ENCODE measurements at regions not wholly inside any gene's neighbourhood (a gene's known extent, or its start where the extent isn't known, plus 50 kb on each side); places are given as distances from the start of the nearest gene placed in this dataset.

GRCh38 chr20:11452326-11452725 is 465.4 kb upstream of the BTBD3 start:
- H3K27ac ChIP-seq, result no peak overlapping the region
- TF ChIP-seq EP300 (IDR thresholded peaks at IDR 0.05) (no peak), POLR2AphosphoS5 (IDR thresholded peaks at IDR 0.05) (no peak), POLR2A (IDR thresholded peaks at IDR 0.05) (no peak), CTCF (IDR thresholded peaks at IDR 0.05) (no peak)

GRCh38 chr20:11453430-11453829 is 464.3 kb upstream of the BTBD3 start:
- H3K36me3 ChIP-seq, result no peaks in the 10 kb centered on the region
- H3K27ac ChIP-seq, result no peak overlapping the region
- ATAC-seq, result no peak
- no peaks in the 10 kb centered on the region for H3K27me3 ChIP-seq
- H3K4me1 ChIP-seq, result no peaks in the 10 kb centered on the region
- no peaks in the 10 kb centered on the region for H3K9me3 ChIP-seq
- 93 to 100% methylated on average over 2 of the region's 2 CpGs for WGBS, 2 donors (ENCODE audit: low coverage in 1 of 2)
- no peak overlapping the region for H3K4me3 ChIP-seq
- TF ChIP-seq EP300 (IDR thresholded peaks at IDR 0.05) (no peak), POLR2A (IDR thresholded peaks at IDR 0.05) (no peak), CTCF (IDR thresholded peaks at IDR 0.05) (no peak), POLR2AphosphoS5 (IDR thresholded peaks at IDR 0.05) (no peak)

More at GRCh38 chr20:11452326-11452725, 465.4 kb upstream of the BTBD3 start:
- H3K4me1 ChIP-seq, result no peaks in the 10 kb centered on the region
- no peaks in the 10 kb centered on the region for H3K9me3 ChIP-seq
- WGBS, 2 donors (ENCODE audit: low coverage in 1 of 2), result 58 to 64% methylated on average over 6 of the region's 6 CpGs
- no peak overlapping the region for H3K4me3 ChIP-seq
- no peaks in the 10 kb centered on the region for H3K27me3 ChIP-seq
- no peak for ATAC-seq
- H3K36me3 ChIP-seq, result no peaks in the 10 kb centered on the region

GRCh38 chr20:11454966-11455799 is 462.5 kb upstream of the BTBD3 start:
- WGBS, 2 donors (ENCODE audit: low coverage in 1 of 2), result 20 to 38% methylated on average over 4 to 7 of the region's 7 CpGs
- H3K36me3 ChIP-seq, result no peaks in the 10 kb centered on the region
- H3K27ac ChIP-seq, result no peak overlapping the region
- H3K4me3 ChIP-seq, result no peak overlapping the region
- H3K9me3 ChIP-seq, result no peaks in the 10 kb centered on the region
- H3K27me3 ChIP-seq, result no peaks in the 10 kb centered on the region
- TF ChIP-seq CTCF (IDR thresholded peaks at IDR 0.05), result no peak
- no peak for TF ChIP-seq EP300 (IDR thresholded peaks at IDR 0.05)
- H3K4me1 ChIP-seq, result no peaks in the 10 kb centered on the region
- ATAC-seq, result no peak

- H3K27me3 ChIP-seq, result no peaks in the 10 kb centered on the region
- H3K36me3 ChIP-seq, result no peaks in the 10 kb centered on the region
- no peak overlapping the region for H3K4me3 ChIP-seq
- H3K27ac ChIP-seq, result no peak overlapping the region
- H3K4me1 ChIP-seq, result no peaks in the 10 kb centered on the region
- no peaks in the 10 kb centered on the region for H3K9me3 ChIP-seq
- ATAC-seq, result no peak
- no peak for TF ChIP-seq POLR2AphosphoS5 (IDR thresholded peaks at IDR 0.05)
- no peak for TF ChIP-seq CTCF (IDR thresholded peaks at IDR 0.05)
- no peak for TF ChIP-seq EP300 (IDR thresholded peaks at IDR 0.05)
- TF ChIP-seq POLR2A (IDR thresholded peaks at IDR 0.05), result no peak
- 81 to 95% methylated on average over 3 to 5 of the region's 5 CpGs for WGBS, 2 donors (ENCODE audit: low coverage in 1 of 2)
Measured at GRCh38 chr20:11457488-11457887, 460.2 kb upstream of the BTBD3 start.
